ENCODE measurements at regions not wholly inside any gene's neighbourhood (a gene's known extent, or its start where the extent isn't known, plus 50 kb on each side); places are given as distances from the start of the nearest gene placed in this dataset.

- Mint-ChIP-seq H3K9me3 (no peaks in the 10 kb centered on the region), H3K4me3 (no peak overlapping the region), H3K4me1 (no peaks in the 10 kb centered on the region), H3K36me3 (no peaks in the 10 kb centered on the region), H3K27me3 (peaks cover 2 to 4% of the 10 kb centered on the region in 2 donors), H3K27ac (no peak overlapping the region)
- ChIA-PET POLR2A (ENCODE audit: partially characterized antibody) (interaction anchor here (0.9 kb wide), 1 partner anchor 10 kb away, joined by 3 read pairs; no protein-coding TSS in a partner anchor), CTCF (ENCODE audit: partially characterized antibody) (interaction anchor here (1.1 to 1.4 kb wide), 2 partner anchors 15 to 257 kb away, joined by 3 to 7 read pairs; no protein-coding TSS in a partner anchor)
- Histone ChIP-seq H3K27ac (ENCODE audit: low read depth, low read length) (no peak overlapping the region), H3K36me3 (ENCODE audit: insufficient read depth, low read length) (no peaks in the 10 kb centered on the region), H3K9me3 (ENCODE audit: control insufficient read depth in 1 of 2, low read length in 2 of 2) (no peaks in the 10 kb centered on the region), H3K4me3 (ENCODE audit: low read length in 2 of 2) (no peak overlapping the region), H3K4me1 (ENCODE audit: insufficient read depth, low read length) (no peaks in the 10 kb centered on the region), H3K27me3 (ENCODE audit: insufficient read depth, low read length) (no peaks in the 10 kb centered on the region)
- intact Hi-C loops (cut with micrococcal nuclease) = no loop called here
- no peak for DNase-seq
Measured at GRCh38 chr21:17667256-17667655, 54.6 kb upstream of the BTG3 start.
